GM21723 (cell line): ENCODE measurements at regions not wholly inside any gene's neighbourhood (a gene's known extent, or its start where the extent isn't known, plus 50 kb on each side); places are given as distances from the start of the nearest gene placed in this dataset.

Experiments used
- ATAC-seq: cut with Tn5 transposase; IDR thresholded peaks from one replicate; pipeline ENCODE4 v1.9.1; 2021; ENCODE audit warnings: mild to moderate bottlenecking, moderate library complexity; ENCODE audit not compliant: unreplicated experiment

DNA sequence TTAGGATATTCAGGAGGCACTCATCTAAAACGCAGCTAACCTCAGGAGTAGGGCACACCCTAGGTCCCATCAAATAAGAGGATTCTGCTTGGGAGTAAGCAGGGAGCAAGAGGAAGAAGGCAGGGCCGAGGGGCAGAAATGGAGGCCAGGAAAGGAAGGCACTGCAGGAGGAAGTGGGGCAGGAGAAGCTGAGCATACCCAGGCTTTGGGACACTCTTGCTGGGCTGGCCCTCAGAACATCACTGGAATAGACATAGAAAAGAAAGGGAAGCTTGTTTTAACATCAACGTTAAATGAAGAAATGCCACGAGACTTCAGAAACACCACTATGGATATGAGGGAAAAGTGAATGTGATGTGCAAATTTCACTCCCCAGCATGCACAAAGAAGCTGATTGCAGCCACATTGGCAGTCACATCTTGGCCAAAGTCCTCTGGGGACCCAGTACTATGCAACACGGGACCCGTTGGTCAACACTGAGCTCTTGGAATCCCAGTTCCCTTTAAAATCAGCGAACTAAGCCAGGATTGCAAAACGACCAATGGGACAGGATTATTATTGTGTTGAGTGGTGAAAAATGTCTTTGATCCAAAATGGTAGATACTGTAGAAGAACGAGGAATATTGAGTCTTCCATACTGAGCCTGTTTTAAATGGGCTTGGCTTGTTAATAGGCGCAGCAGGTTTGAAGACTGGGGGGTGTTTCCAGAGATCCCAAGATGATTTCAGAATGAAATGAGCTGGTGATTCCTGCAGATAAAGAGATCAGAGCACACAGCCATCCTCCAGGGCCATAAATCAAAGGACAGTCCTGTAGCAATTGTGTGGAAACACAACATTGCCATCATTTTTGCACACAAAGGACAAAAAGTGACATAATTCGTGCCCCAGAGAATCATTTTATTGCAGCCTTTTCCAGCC lies 152.4 kb downstream of the TOMM20 start:
- no peak for ATAC-seq

DNA sequence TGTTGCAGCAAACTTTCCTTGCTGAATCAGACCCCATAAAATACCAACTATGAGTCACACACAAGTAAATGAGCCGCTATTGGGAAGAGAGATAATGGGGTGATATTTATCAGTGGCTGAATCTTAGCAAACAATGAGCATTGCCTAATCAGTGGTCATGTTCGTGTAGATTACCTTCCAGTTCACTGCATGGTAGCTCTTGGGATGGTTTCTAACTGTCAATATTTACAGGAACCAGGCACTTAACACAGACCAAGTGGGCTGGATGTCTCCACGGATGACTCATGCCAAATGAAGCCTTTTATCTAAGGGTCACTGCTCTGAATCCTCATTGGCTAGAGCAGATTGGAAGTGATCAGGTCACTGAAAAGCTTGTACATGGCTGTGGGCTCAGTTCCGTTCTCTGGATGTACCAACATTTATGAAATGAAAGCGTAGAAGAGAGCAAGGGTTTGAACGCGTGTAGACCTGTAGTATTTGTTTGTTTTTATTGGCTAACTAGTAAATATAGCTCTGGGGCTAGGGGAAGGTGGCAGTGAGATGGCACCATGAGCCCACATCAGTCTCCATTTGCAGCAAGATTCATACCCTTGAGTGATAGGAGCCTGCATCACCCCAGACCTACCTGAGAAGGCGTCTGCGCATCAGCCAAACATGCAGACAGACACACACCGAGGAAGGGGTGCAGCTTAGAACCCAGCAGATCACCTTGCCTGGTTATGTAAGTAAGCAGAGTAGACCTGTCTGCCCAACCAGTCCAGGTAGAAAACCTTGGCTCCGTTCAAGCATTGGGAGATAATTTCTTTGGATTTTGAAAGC lies 153.3 kb downstream of the TOMM20 start:
- no peak for ATAC-seq

DNA sequence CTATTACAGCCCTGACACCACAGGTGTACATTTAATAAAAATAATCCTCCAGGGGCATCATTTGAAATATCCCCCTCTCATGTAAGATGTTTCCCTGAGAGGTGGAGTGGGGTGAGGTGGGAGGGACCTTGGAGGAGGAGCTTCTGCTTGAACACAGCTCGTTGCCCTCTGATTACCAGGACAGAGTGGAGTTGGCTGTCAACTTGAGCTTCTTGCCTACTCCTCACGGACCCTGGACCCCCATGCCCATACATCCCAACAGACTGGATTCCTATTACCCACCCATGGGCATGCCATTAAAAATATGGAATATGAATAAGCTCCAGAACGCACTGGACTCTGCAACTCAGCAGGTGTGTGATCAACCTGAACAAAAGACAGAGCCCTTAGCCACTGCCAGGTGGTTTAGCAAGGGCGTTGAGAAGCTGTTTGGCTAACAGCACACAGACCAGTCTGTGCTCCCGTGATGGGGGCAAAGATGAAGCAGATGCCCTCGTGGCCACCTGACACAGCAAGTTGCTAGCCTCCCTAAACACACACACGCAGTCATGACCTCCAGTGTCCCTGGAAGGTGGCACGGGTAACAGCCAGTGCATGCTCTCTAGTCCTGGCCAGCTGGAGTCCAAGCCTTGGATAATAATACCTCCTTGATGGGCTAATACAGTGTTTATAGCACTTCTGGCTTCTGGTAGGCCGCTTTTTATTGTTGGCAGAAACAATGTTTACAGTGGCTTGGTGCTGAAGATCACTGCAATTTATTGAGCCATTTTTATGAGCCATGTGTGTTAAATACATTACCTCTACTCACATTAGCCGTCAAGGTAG lies 155.0 kb downstream of the TOMM20 start:
- no peak for ATAC-seq

DNA sequence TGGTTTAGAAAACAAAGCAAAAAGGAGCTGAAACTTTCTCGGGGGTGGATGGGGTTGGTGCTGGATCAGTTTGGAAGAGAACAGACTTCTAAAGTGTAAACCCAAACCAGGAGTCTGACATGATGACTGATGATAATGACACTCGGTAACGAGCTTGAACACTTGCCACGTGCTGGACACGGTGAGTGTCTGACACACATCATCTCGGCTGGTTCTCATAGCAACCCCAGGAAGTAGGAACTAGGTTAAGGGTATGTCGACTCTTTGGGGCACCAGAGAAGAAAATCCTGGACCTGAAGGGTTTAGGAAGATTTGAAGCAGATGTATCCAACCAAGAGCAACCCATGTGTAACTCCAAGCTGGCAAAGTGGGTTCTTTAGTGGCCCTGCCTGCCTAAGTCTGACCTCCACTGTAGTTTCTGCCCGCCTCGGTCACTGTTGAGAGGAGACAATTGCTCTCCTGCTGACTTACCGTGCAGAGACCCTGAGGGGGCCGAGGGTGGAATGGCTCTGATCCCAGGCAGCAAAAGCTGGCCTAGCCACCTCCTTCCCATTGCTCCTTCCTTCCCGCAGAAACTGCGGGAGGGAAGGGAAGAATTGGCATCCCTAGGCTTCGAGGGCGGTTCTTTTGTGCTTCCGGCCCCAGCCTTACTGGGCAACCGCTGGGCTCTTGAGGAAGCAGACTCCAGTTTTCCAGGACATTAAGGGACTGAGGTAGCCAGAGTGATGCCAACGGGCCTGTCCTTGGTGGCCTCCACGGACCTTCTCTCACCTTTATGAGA lies 156.0 kb downstream of the TOMM20 start:
- no peak for ATAC-seq

DNA sequence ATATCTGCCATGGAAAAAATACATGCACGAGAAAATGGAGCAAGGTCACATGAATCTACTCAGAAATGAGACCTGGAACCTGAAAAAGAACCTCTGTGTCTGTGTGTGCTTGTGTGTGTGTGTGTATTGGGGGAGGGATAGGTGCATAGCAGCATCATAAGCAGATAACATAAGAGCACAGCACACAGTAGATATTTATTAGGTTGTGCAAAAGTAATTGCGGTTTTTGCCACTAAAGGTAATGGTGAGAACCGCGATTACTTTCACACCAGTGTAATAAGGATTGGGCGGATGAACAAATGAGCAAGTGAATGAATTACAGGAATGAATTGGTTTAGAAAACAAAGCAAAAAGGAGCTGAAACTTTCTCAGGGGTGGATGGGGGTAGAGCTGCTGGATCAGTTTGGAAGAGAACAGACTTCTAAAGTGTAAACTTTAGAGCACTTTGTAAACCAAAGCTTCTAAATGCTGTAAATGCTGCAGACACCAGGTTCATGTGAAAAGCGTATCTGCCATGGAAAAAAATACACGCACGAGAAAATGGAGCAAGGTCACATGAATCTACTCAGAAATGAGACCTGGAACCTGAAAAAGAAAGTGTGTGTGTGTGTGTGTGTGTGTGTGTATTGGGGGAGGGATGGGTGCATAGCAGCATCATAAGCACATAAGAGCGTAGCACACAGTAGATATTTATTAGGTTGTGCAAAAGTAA lies 156.9 kb downstream of the TOMM20 start:
- ATAC-seq = peak; percentile 36

DNA sequence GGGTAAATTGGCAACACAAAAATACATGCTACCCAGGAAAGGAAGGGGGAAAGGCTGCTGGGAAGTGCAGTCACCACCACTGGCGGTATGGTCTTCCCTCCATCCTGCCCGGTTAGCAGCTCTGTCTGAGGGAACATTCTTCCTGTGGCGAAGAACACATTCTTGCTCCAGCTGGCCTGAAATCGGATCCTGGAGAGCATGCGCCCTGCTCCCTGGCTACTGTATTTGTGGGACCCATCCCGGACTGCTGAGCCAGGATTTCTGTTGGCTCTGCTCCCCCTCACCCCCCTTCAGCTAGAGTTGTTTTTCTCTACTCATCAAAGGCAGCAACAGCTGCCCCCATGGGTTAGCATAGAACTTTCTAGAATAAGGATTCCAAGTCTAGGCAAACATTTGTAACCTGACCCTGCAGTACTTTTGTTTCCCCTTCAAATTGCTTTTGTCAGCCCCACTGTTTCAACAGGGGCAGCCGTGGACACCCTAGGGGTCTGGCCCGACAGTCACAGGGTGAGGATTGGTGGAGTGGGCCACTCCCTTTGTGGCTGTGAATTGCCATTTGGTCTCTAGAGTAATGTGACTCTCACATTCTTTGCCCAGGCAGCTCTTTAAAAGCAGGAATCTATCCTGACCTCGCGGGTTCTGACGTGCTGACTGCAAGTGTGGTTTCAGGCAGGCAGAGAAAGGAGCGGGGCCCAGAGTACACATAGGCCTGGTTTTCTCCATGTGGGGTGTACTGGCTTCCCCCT lies 157.7 kb downstream of the TOMM20 start:
- peak; percentile 39 for ATAC-seq

DNA sequence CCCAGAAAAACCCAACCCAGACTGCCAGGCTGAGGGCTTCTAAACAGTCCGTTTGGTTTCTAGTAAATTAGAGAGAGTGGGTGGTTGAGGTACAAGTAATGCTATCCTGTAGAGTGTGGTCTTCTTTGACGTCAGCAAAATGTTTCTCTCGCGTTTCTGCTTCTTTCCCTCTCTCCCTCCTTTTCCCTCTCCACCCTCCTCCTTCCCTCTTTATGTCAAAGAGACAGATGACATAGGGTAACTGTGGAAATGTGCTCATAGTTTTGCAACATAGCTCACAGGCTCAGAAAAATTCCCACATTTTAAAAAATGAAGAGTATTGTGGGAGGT lies 158.3 kb downstream of the TOMM20 start:
- ATAC-seq = no peak

DNA sequence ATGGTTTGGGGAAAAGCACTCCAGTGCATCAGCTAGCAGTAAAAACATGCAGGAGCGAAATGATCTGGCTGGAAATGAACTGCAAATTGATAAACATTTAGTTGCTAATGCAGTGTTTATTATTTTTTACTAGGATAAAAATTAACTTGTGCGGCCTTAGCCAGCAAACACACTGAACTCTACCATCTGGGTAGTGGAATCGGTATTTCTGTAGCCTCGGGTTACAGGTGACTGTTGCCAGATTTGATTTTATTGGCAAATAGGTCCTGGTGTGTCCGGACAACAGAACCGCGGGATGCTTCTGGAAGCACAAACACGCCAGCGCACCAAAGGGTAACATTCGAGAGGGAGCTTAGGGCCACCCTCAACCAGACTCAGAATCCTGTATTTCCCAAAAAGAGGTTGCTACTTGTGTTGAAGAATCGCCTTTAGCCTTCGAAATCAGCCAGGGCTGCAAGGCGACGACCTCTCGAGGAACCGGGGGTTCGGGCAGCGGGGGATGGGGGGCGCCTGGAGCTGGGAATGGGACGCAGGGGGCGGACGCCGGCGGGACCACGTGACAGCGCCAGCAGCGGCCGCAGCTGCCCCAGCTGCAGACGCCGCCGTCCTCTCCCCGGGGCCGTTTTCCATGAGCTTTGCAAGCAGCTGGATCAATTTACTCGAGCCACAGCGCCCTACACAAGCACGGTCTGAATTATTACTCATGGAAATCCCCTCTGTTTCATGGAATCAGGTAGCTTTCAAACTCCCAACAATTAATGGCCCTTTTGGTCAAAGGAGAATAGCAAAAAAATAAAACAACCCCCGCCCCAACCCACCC lies 158.8 kb downstream of the TOMM20 start:
- ATAC-seq = no peak

DNA sequence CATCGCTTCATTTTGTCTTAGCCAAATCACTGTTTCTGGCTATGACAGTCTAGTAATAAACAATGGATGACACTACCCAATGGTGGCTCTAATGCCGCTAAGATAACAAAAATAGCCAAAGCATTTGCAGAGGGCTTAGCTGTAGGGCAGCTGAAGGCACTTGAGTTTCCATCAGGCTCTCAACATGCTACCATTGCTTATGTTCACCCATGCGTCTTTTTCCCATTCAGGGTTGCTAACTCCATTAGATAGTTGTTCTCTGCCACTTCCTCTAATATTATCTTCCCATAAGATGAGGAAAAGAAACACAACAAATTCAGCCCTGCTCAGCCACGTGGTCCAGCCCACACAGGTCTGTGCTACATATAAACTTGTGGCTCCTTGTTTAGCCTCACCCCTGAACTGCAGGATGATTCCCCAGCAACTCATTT lies 159.6 kb downstream of the TOMM20 start:
- no peak for ATAC-seq

DNA sequence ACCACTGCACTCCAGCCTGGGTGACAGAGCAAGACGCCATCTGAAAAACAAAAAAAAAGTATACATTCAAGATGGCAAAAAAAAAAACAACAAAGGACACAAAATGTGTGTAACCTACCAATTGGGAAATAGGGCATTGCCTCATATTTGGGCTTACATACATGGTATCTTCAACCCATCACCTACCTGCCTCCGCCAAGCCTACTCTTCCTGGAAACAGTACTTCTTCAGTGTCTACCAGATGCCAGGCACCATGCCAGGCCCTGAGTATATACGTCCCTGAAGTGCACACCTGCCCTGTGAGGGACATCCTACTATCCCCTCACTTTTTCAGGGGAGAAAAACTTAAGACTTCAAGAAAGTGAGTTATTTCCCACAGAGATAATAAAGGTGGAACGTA lies 160.2 kb downstream of the TOMM20 start:
- no peak for ATAC-seq

DNA sequence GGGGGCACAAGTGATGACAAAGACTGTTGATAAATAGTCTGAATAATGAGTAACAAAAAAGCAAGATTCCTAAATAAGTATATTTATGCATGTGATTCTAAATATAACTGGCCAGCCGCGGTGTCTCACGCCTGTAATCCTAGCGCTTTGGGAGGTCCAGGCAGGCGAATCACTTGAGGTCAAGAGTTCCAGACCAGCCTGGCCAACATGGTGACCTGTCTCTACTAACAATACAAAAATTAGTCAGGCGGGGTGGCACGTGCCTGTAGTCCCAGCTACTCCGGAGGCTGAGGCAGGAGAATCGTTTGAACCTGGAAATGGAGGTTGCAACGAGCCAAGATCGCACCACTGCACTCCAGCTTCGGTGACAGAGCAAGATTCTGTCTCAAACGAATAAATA lies 161.5 kb downstream of the TOMM20 start:
- no peak for ATAC-seq

DNA sequence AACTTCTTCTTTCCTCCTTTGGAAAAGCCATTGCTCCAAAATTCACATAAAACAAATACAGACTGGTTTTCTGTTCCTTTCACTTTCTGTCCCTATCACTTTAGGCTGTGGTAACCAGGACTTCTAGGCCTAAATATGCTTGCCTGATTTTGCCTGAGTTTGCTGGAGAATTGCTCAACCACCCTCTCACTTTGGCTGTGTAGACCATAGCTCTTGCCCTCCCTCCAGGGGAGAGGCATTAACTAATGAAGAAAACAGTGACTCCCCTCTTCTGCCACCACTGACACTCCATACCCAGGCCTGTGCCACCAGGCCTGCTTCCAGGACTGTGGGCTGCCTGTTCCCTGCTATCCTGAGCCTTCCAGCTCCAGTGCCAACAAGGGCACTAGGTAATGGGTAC lies 163.5 kb downstream of the TOMM20 start:
- no peak for ATAC-seq

DNA sequence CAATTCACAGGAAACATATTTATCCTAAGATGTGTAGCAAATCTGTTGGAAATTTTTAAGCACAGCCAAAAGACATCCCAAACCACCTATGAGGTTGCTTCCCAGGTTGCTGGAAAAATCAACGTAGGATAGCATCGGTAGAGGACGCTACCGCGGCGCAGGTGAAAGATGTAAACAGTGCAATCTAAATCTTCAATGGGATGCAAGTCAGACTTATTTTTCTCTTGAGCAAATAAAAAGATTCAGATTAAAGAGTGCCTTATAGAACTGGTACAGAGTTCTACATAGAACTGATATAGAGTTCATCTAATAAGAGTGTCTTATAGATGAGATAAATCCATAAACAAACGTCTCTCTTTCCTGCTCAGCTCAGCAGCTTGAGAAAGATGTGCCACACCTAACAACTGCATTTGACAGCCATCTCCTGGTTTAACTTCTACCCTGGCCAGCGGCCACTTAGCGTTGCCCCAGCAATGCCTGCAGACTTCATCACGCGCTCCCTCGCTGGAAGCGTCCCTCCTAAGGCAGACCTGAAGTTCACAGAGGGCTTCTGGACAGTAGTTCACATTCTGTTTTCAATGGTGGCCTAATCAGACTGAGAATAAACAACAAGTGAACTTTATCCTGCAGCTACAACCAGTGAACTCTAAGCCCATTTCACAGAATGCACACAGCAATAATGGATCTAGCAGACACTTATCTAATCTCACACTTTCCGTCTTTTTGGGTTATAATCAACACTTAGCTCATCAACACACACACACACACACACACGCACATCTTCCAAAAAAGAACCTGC lies 164.5 kb downstream of the TOMM20 start:
- ATAC-seq = no peak

DNA sequence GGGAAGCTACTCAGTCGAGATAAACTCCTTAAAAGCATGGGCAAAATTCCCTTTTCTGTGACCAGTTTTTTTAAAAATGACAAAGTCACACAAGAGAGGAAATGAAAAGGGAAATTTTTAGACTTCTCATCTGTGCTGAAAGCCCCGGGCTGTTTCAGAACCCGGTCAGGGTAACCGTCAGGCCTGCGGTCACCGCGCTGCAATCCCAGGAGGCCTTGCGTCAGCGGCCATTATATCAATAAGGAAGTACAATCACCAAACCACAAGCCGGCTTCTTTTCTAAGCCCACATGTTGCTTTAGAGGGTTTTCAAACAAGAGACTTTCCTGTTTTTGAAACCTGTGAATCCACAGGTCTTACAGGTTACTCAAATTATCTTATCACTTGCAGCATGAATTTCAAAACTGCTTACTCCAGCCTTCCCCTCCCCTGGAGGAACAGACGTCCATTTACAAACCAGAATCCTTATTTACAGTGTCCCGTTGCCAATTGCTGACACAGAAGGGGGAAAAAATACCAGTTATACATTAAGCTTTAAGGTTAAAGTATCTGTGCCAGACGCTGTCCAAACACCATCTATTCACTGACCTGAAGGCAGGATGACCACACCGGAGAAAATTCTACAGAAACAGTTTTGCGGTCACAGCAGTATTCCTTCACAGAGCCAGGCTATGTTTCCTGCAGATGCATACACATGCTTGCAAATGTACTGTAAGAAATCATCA lies 165.3 kb downstream of the TOMM20 start:
- peak; percentile 85 for ATAC-seq

DNA sequence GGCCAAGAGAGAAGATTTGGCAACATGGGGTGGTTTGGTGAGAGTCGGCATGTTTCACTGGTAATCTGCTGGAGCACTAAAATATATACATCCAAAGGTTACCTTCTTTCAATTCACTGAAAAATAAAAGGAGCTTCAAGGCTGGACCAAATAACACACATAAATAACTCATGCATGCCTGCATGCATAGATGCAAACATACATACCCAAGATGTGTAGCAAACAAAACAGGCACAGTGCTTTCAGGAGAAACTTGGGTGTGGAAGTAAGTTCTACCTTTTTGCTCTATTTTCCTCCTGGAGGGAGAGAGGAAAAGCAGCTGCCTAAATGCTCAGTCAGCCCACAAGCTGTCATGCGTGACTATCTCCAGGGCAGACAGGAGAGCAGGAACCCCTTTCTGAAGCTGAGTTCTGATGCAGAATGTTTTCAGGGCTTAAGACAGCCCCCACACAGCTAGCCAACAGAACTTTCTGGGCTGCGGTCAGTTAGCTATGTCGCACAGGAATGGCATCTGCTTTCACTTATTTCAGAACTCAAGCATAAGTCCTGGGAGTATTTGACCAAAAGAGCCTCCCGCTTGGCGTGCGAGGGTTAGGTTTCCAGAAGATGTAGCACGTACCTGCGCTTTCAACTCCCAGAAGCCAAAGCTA lies 166.2 kb downstream of the TOMM20 start:
- ATAC-seq = peak; percentile 58
